IMR-90 (cell line): ENCODE measurements at regions not wholly inside any gene's neighbourhood (a gene's known extent, or its start where the extent isn't known, plus 50 kb on each side); places are given as distances from the start of the nearest gene placed in this dataset.
A peak's percentile ranks its signal among the peaks of the same experiment; 100 is the strongest.

ENCODE experiments used
- BHLHE40 ChIP-seq: fragments of 150-350 bp; IDR thresholded peaks from 2 replicates; pipeline ENCODE4 v1.6.1; 2016; ENCODE audit warnings: mild to moderate bottlenecking, low read depth, low read length
- CEBPB ChIP-seq: IDR thresholded peaks from 2 replicates; pipeline ENCODE4 v1.6.1; 2012; ENCODE audit warnings: low read depth, low read length, improper control_type of control experiment
- CHD1 ChIP-seq: IDR thresholded peaks from 2 replicates; pipeline ENCODE4 v1.6.1; 2012; ENCODE audit warnings: low read depth, low read length, improper control_type of control experiment
- FOS ChIP-seq: fragments of 150-350 bp; IDR thresholded peaks from 2 replicates; pipeline ENCODE4 v1.6.1; 2016; ENCODE audit warnings: low read depth, low read length
- MAZ ChIP-seq: IDR thresholded peaks from 2 replicates; pipeline ENCODE4 v1.6.1; 2012; ENCODE audit warnings: low read depth, mild to moderate bottlenecking, low read length, improper control_type of control experiment, moderate library complexity, borderline replicate concordance
- MXI1 ChIP-seq: IDR thresholded peaks from 2 replicates; pipeline ENCODE4 v1.6.1; 2012; ENCODE audit warnings: low read depth, mild to moderate bottlenecking, low read length, moderate library complexity, borderline replicate concordance
- NFE2L2 ChIP-seq: fragments of 150-350 bp; IDR thresholded peaks from 2 replicates; pipeline ENCODE4 v1.6.1; 2016; ENCODE audit warnings: low read depth, mild to moderate bottlenecking, low read length
- POLR2A ChIP-seq: IDR thresholded peaks from 2 replicates; pipeline ENCODE4 v1.6.1; 2012; ENCODE audit warnings: mild to moderate bottlenecking, low read depth, low read length
- RAD21 ChIP-seq: IDR thresholded peaks from 2 replicates; pipeline ENCODE4 v1.6.1; 2012; ENCODE audit warnings: low read length, improper control_type of control experiment
- RFX5 ChIP-seq: IDR thresholded peaks from 2 replicates; pipeline ENCODE4 v1.8.0; 2012; ENCODE audit warnings: low read depth, mild to moderate bottlenecking, low read length, moderate library complexity
- SMC3 ChIP-seq: fragments of 150-350 bp; IDR thresholded peaks from 2 replicates; pipeline ENCODE4 v1.6.1; 2016; ENCODE audit warnings: low read depth, mild to moderate bottlenecking, antibody characterized with exemption, low read length, moderate library complexity
- TF ChIP-seq, protein P1 (sequence below): conservative IDR thresholded peaks from 2 replicates; pipeline ENCODE4 v1.5.1; 2012; ENCODE audit warnings: mild to moderate bottlenecking, low read depth, low read length, improper control_type of control experiment
- TF ChIP-seq, protein P2 (sequence below): fragments of 150-350 bp; IDR thresholded peaks from 2 replicates; pipeline ENCODE4 v1.6.1; 2017; ENCODE audit warnings: mild to moderate bottlenecking, antibody characterized with exemption, low read length, low read depth
- TF ChIP-seq, protein P3 (sequence below): fragments of 150-350 bp; IDR thresholded peaks from 2 replicates; pipeline ENCODE4 v1.6.1; 2016; ENCODE audit warnings: low read depth, mild to moderate bottlenecking, low read length, moderate library complexity, borderline replicate concordance

DNA sequence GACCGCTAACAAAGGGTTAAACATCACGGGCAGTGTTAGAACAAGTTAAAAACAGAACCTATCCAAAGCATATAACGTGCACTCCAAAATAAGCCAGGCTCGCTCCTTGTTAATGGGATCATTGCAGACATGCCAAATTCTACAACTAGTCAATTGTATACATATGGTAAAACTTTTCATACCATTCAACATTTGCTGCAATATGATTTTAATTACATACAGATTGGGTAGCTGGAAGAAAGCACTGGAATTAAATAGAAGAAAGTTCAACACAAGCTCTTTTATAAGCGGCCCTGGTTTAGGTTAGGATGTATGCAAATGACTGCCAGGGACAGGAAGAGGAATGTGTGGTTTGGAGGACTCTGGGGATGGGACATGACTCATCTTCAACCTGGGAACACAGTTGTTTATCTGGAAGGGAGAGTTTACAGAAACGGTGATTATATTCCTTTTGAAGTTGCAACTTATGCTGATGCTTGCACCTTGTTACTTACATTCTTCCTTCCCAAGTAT, 62.5 kb upstream of the TIAM2 start:
- TF ChIP-seq RAD21 (no peak), MAZ (no peak), CEBPB (no peak), SMC3 (no peak), POLR2A (no peak), CHD1 (no peak), BHLHE40 (no peak), NFE2L2 (no peak), RFX5 (no peak), MXI1 (no peak), FOS (peak; percentile 55; the same call in 1 of the 2 replicates)
- TF ChIP-seq, protein P1, sequence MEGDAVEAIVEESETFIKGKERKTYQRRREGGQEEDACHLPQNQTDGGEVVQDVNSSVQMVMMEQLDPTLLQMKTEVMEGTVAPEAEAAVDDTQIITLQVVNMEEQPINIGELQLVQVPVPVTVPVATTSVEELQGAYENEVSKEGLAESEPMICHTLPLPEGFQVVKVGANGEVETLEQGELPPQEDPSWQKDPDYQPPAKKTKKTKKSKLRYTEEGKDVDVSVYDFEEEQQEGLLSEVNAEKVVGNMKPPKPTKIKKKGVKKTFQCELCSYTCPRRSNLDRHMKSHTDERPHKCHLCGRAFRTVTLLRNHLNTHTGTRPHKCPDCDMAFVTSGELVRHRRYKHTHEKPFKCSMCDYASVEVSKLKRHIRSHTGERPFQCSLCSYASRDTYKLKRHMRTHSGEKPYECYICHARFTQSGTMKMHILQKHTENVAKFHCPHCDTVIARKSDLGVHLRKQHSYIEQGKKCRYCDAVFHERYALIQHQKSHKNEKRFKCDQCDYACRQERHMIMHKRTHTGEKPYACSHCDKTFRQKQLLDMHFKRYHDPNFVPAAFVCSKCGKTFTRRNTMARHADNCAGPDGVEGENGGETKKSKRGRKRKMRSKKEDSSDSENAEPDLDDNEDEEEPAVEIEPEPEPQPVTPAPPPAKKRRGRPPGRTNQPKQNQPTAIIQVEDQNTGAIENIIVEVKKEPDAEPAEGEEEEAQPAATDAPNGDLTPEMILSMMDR = no peak
- TF ChIP-seq, protein P2, sequence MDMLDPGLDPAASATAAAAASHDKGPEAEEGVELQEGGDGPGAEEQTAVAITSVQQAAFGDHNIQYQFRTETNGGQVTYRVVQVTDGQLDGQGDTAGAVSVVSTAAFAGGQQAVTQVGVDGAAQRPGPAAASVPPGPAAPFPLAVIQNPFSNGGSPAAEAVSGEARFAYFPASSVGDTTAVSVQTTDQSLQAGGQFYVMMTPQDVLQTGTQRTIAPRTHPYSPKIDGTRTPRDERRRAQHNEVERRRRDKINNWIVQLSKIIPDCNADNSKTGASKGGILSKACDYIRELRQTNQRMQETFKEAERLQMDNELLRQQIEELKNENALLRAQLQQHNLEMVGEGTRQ = no peak
- TF ChIP-seq, protein P3, sequence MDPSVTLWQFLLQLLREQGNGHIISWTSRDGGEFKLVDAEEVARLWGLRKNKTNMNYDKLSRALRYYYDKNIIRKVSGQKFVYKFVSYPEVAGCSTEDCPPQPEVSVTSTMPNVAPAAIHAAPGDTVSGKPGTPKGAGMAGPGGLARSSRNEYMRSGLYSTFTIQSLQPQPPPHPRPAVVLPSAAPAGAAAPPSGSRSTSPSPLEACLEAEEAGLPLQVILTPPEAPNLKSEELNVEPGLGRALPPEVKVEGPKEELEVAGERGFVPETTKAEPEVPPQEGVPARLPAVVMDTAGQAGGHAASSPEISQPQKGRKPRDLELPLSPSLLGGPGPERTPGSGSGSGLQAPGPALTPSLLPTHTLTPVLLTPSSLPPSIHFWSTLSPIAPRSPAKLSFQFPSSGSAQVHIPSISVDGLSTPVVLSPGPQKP = no peak
